GM12875 (cell line): ENCODE measurements at regions not wholly inside any gene's neighbourhood (a gene's known extent, or its start where the extent isn't known, plus 50 kb on each side); places are given as distances from the start of the nearest gene placed in this dataset.

Source experiments
- H3K4me3 ChIP-seq: one replicate; pipeline ENCODE4 v1.5.1; 2011; ENCODE audit warnings: low read depth, low read length, control low read depth
- TF ChIP-seq, protein P1 (sequence below): IDR thresholded peaks from 2 replicates; pipeline ENCODE4 v1.5.1; 2011; ENCODE audit warnings: low read depth, mild to moderate bottlenecking, control low read depth, inconsistent platforms, low read length, moderate library complexity, borderline replicate concordance; ENCODE audit not compliant: insufficient read depth

DNA sequence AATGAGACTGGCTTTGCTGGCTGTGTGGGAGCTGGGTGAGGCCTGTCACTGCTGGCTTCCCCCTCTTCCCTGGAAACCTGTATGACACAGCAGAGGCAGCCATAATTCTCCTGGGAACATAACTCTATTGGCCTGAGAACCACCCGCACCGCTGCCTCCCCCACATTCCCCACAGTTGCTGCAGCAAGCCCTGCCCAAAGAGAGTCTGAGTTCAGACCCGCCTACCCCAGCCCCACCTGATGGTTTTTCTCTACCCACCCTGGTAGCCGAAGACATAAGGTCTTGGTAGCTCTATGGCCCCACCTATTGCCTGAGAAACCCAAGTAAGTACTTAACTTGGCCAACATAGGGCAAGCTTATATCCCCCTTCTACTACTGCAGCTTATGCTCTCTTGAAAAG lies 174.8 kb downstream of the C11orf91 start:
- H3K4me3 ChIP-seq = no peak overlapping the region
- TF ChIP-seq, protein P1, sequence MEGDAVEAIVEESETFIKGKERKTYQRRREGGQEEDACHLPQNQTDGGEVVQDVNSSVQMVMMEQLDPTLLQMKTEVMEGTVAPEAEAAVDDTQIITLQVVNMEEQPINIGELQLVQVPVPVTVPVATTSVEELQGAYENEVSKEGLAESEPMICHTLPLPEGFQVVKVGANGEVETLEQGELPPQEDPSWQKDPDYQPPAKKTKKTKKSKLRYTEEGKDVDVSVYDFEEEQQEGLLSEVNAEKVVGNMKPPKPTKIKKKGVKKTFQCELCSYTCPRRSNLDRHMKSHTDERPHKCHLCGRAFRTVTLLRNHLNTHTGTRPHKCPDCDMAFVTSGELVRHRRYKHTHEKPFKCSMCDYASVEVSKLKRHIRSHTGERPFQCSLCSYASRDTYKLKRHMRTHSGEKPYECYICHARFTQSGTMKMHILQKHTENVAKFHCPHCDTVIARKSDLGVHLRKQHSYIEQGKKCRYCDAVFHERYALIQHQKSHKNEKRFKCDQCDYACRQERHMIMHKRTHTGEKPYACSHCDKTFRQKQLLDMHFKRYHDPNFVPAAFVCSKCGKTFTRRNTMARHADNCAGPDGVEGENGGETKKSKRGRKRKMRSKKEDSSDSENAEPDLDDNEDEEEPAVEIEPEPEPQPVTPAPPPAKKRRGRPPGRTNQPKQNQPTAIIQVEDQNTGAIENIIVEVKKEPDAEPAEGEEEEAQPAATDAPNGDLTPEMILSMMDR = no peak

- TF ChIP-seq, protein P1 = no peak
These were observed 179.2 kb downstream of the C11orf91 start for GRCh38 chr11:33521384-33521783.

DNA sequence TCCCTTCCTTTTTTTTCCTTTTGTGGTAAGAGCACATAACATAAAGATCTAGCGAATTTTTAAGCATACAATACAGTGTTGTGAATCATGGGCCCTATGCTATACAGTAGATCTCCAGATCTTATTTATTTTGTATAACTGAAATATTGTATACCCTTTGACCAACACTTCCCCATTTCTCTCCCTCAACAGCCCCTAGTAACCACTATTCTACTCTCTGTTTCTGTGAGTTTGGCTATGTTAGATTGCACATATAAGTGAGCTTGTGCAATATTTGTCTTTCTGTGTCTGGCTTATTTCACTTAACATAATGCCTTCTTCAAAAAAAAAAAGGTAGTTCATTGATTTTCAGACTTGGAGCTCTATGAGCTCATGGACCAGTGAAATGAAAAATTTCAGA lies 180.5 kb downstream of the C11orf91 start:
- no peak overlapping the region for H3K4me3 ChIP-seq
- TF ChIP-seq, protein P1 = no peak

More at GRCh38 chr11:33521384-33521783, 179.2 kb downstream of the C11orf91 start:
- no peak overlapping the region for H3K4me3 ChIP-seq

DNA sequence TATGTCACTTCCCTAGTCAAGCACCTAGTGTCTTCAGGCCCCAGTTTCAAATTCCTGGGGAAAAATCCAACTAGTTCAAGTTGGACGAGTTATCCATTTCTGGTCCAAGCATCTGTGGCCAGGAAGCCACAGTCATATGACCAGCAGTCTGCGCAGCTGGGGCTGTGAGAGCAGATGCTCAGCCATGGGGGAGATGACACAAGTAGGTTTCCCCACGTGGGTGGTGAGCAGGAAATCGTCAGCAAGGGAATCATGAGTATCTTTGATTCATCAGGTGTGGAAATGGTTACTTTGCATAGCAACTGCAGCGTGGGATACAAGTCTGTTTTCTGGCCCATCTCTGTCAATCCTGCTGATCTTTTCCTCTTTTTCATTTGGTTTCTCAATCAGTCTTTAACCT lies 185.3 kb downstream of the C11orf91 start:
- TF ChIP-seq, protein P1 = no peak
- H3K4me3 ChIP-seq = no peak overlapping the region

- H3K4me3 ChIP-seq = no peak overlapping the region
- TF ChIP-seq, protein P1 = no peak
These were observed 186.3 kb downstream of the C11orf91 start for GRCh38 chr11:33514079-33514925.

GRCh38 chr11:33509632-33510031 lies 191.0 kb downstream of the C11orf91 start:
- H3K4me3 ChIP-seq = no peak overlapping the region
- TF ChIP-seq, protein P1 = no peak

GRCh38 chr11:33507967-33508366 lies 192.7 kb downstream of the C11orf91 start:
- no peak overlapping the region for H3K4me3 ChIP-seq
- TF ChIP-seq, protein P1 = no peak
